ENCODE measurements at regions not wholly inside any gene's neighbourhood (a gene's known extent, or its start where the extent isn't known, plus 50 kb on each side); places are given as distances from the start of the nearest gene placed in this dataset.

DNA sequence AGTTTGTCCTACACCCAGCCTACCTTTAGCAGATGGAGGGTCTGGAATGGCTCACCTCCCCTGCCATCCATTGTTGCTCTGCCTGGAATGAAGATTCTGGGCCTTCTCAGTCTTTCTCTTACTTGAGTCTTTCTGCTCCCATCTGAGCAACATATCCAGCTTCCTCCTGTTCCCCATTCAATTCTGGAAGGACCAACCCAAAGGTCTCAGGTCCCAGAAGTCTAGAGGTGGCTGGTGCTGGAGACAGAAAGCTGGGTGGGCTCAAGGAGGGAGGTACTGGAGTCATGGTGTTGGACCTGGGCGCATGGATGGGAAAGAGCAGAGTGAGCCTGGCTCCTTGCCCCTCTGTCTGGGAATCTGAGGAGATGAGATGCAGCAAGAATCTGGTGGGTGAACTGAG is 93.5 kb upstream of the SIX3 start:
- no peaks in the 10 kb centered on the region for H3K4me1 ChIP-seq (ENCODE audit: control insufficient read depth, extremely low read depth, insufficient read depth, low read length)
- H3K27ac ChIP-seq (ENCODE audit: insufficient read depth, low read depth, low read length) = no peak overlapping the region
- CTCF ChIA-PET = no interaction called here
- FAIRE-seq = no peak
- peaks cover 3 to 11% of the 10 kb centered on the region in 2 experiments for H3K27me3 ChIP-seq (ENCODE audit: control insufficient read depth in 2 of 2, insufficient read depth in 2 of 2, low read length in 2 of 2)
- H3K9me3 ChIP-seq (replicated peaks; ENCODE audit: control insufficient read depth, insufficient read depth, low read length) = no peaks in the 10 kb centered on the region
- POLR2A ChIA-PET = no interaction called here
- H3K4me2 ChIP-seq (ENCODE audit: insufficient read depth, low read length) = no peak overlapping the region
- no peak overlapping the region for H2AFZ ChIP-seq (ENCODE audit: low read depth, low read length)
- no peak overlapping the region for H3K4me3 ChIP-seq (replicated peaks in 1 of 3; ENCODE audit: insufficient read depth in 1 of 3, low read depth in 1 of 3, low read length in 3 of 3)
- no TSS peak for BruUV-seq (replicated peaks)
- no peak for DNase-seq (ENCODE audit: low read depth, low spot score)
- no peak overlapping the region for H3K9ac ChIP-seq (replicated peaks; ENCODE audit: extremely low read depth, insufficient read depth, low read length)
- H3K9me1 ChIP-seq (replicated peaks; ENCODE audit: control insufficient read depth, extremely low read depth, insufficient read depth, low read length) = no peaks in the 10 kb centered on the region
- no peaks in the 10 kb centered on the region for H3K36me3 ChIP-seq (ENCODE audit: control insufficient read depth in 2 of 2, extremely low read depth in 1 of 2, insufficient read depth in 2 of 2, low read length in 2 of 2)
- intact Hi-C loops (cut with micrococcal nuclease) = no loop called here
- no peaks in the 10 kb centered on the region for H4K20me1 ChIP-seq (replicated peaks; ENCODE audit: control insufficient read depth, extremely low read depth, insufficient read depth, low read length)
- dilution Hi-C loops (cut with MboI; ENCODE audit: extremely low pct_ligation_motif_present, low sequenced_read_pairs) = no loop called here
- no peaks in the 10 kb centered on the region for H3K79me2 ChIP-seq (ENCODE audit: control insufficient read depth, insufficient read depth, low read length)
- TF ChIP-seq, protein P1, sequence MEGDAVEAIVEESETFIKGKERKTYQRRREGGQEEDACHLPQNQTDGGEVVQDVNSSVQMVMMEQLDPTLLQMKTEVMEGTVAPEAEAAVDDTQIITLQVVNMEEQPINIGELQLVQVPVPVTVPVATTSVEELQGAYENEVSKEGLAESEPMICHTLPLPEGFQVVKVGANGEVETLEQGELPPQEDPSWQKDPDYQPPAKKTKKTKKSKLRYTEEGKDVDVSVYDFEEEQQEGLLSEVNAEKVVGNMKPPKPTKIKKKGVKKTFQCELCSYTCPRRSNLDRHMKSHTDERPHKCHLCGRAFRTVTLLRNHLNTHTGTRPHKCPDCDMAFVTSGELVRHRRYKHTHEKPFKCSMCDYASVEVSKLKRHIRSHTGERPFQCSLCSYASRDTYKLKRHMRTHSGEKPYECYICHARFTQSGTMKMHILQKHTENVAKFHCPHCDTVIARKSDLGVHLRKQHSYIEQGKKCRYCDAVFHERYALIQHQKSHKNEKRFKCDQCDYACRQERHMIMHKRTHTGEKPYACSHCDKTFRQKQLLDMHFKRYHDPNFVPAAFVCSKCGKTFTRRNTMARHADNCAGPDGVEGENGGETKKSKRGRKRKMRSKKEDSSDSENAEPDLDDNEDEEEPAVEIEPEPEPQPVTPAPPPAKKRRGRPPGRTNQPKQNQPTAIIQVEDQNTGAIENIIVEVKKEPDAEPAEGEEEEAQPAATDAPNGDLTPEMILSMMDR (IDR thresholded peaks at IDR 0.05; ENCODE audit: extremely low read depth in 1 of 2, insufficient read depth in 1 of 2, low read depth in 1 of 2, low read length in 2 of 2) = no peak
- no peak for TF ChIP-seq EZH2 (IDR thresholded peaks at IDR 0.05; ENCODE audit: borderline replicate concordance, low read depth, low read length, severe bottlenecking)
- no peak for TF ChIP-seq MYC (IDR thresholded peaks at IDR 0.05; ENCODE audit: low read depth, low read length)
- no peak for TF ChIP-seq POLR2AphosphoS5 (IDR thresholded peaks at IDR 0.05; ENCODE audit: insufficient read depth, low read depth, low read length)
- TF ChIP-seq POLR2A (IDR thresholded peaks at IDR 0.05; ENCODE audit: low read depth, low read length) = no peak
- TF ChIP-seq, protein P2, sequence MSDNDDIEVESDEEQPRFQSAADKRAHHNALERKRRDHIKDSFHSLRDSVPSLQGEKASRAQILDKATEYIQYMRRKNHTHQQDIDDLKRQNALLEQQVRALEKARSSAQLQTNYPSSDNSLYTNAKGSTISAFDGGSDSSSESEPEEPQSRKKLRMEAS (IDR thresholded peaks at IDR 0.05; ENCODE audit: insufficient read depth, insufficient read length) = no peak
- TF ChIP-seq GATA2 (IDR thresholded peaks at IDR 0.05; ENCODE audit: insufficient read depth, insufficient read length, low read depth, low read length) = no peak
- no peak for TF ChIP-seq JUN (IDR thresholded peaks at IDR 0.05; ENCODE audit: borderline replicate concordance, insufficient read depth, insufficient read length, low read depth)
